Right kidney (tissue), 1 donor: ENCODE measurements at regions not wholly inside any gene's neighbourhood (a gene's known extent, or its start where the extent isn't known, plus 50 kb on each side); places are given as distances from the start of the nearest gene placed in this dataset.
"Not testable (repeated sequence)": the region's sequence is repeated elsewhere in the genome, so short reads cannot be mapped to it uniquely, and the experiment has no call there.

ENCODE experiments used
- DNase-seq: peaks from one replicate; pipeline ENCODE4 v3.0.0-alpha.2; 2016

GRCh38 chr4:149987330-149988086 lies 90.7 kb upstream of the DCLK2 start:
- peak; percentile 50 for DNase-seq

DNA sequence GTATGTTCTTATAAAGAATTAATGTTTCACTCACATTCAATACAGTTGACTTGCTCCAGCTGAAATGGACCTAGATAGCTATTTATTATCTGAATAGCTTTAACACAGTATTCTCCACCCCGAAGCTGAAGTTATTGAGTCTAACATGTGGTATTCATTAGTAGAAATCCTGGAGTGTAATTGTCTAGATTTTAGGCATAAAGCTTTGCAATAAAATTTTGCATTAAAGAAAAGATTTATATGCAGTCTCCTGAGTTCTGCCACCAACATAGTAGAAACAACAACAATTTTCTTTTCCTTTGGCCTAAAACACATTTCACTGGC lies 90.2 kb upstream of the DCLK2 start:
- DNase-seq = no peak

- DNase-seq = no peak
Observed at GRCh38 chr4:149993030-149993429, 85.2 kb upstream of the DCLK2 start.

DNA sequence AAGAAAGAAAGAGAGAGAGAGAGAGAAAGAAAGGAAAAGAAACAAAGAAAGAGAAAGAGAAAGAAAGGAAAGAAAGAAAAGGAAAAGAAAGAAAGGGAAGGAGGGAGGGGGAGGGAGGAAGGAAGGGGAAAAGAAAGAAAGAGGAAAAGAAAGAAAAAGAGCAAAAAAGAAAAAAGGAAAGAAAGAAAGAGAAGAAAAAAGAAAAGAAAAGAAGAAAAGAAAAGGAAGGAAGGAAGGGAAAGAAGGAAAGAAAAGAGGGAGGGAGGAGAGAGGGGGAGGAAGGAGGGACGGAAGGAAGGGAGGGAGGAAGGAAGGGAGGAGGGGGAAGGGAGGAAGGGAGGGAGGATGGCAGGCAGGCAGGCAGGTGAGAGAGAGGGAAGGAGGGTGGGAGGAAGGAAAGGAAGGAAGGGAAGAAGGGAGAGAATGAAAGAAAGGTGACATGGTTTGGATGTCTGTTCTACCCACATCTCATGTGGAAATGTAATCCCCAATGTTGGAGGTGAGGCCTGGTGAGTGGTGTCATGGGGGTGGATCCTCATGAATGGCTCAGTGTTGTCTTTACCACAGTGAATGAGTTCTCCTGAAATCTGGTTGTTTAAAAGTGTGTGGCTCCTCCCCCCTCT lies 83.0 kb upstream of the DCLK2 start:
- DNase-seq = no peak

GRCh38 chr4:149997881-149998421 lies 80.3 kb upstream of the DCLK2 start:
- no peak for DNase-seq

DNA sequence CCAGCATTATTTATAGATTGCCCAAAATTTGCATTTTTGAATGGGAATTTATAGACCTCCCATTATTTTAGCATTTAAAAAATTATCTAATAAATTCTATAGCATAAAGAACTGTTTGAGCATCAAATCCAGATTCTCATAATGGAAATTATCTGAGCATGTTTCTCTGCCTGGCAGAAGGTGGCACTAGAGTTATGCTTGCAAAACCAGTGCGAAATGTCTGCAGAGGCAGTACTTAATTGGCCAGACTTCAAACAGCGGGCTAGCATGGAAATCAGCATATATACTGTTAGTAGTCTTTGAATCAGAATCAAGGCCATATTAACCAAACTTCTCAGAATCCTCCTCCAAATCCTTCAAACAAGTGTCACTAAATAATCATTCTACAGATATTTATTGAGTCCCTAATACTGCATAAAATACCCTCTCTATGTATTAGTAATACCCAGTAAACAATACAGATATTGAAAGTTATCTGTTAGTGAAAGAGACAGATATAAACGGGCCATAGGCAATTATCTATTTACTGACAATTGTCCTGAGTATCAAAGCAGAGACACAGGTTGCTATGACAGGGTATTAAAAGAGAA lies 78.7 kb upstream of the DCLK2 start:
- no peak for DNase-seq

GRCh38 chr4:150001815-150002214 lies 76.4 kb upstream of the DCLK2 start:
- no peak for DNase-seq

- no peak for DNase-seq
Observed at GRCh38 chr4:150002561-150002960, 75.7 kb upstream of the DCLK2 start.

DNA sequence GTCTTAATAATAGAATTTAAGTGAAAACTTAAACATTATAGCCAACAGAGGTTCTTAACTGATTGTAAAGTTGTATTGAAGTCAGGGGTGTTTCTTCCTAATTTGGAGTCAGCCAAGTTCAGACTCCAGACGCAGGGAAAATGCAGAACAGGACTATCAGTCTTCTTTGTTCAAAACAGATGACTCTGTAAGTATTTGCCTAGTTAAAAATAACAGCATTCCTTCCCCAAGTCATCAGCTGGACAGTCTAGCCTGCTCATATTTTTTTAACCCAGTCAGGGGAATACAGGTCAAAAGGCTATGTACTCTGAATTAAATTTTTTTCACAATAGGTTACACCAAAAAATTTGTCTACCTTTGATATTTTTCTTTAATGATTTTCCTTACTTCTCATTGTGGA lies 73.8 kb upstream of the DCLK2 start:
- DNase-seq = no peak

GRCh38 chr4:150005537-150005936 lies 72.7 kb upstream of the DCLK2 start:
- no peak for DNase-seq

- DNase-seq = no peak
Observed at GRCh38 chr4:150006197-150006596, 72.0 kb upstream of the DCLK2 start.

- DNase-seq = no peak
Observed at GRCh38 chr4:150007512-150007911, 70.7 kb upstream of the DCLK2 start.

- DNase-seq = no peak
Observed at GRCh38 chr4:150008546-150008945, 69.7 kb upstream of the DCLK2 start.

DNA sequence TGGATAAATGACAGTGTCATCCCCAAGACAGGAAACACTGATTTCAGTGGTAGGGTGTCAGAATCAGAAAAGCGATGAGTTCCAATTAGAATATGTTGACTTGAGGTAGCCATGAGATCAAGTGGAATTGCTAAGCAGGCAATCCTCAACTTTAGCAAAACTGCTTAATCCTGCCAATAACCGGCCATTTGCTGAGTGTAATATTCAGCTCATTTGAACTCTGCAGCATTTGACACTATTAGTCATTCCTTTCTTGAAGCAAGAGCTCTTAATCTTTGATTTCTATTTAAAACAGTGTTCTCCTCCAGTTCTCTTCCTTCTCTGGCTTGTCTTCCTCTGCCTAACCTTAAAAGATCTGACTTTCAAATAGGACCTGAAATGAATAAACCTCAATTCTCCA lies 68.7 kb upstream of the DCLK2 start:
- DNase-seq = no peak

- DNase-seq = peak; percentile 26
Observed at GRCh38 chr4:150010525-150011126, 67.6 kb upstream of the DCLK2 start.

DNA sequence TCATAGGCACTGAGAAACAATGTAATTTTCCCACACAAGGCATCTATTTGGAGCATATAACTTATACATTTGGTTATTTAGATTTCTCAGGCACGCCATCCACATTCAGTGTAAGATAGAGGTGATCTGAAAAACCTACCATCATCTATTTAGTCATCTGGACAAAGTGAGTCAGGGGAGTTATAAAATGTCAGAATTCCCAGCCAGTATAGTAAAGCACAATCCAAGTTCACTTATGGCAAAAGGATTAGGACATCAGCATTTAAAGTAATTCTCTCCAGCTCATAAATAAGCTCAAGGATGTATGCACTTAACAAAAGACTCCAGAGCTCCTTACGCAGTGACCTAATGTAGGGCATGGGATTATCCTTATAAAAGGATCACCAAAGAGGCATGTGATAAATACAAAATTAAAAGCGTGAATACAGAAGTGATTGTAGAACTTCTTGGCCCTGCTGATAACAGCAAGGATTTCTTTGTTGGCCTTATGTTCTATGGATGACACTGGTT lies 65.3 kb upstream of the DCLK2 start:
- no peak for DNase-seq

DNA sequence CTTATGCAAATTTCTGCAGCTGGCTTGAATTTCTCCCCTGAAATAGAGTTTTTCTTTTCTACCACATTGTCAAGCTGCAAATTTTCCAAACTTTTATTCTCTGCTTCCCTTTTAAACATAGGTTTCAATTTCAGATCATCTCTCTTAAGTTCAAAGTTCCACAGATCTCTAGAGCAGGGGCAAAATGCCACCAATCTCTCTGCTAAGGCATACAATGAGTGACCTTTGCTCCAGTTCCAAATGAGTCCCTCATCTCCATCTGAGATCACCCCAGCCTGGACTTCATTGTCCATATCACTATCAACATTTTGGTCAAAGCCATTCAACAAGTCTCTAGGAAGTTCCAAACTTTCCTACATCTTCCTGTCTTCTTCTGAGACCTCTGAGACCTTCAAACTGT lies 62.3 kb upstream of the DCLK2 start:
- DNase-seq = not testable (repeated sequence)

DNA sequence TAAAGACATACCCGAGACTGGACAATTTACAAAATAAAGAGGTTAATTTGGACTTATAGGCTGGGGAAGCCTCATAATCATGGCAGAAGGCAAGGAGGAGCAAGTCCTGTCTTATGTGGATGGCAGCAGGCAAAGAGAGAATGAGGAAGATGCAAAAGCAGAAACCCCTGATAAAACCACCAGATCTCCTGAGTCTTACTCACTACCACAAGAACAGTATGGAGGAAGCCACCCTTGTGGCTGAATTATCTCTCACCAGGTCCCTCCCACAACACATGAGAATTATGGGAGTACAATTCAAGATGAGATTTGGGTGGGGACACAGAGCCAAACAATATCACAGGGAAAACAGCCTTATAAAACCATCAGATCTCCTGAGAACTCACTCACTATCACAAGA lies 61.6 kb upstream of the DCLK2 start:
- not testable (repeated sequence) for DNase-seq

DNA sequence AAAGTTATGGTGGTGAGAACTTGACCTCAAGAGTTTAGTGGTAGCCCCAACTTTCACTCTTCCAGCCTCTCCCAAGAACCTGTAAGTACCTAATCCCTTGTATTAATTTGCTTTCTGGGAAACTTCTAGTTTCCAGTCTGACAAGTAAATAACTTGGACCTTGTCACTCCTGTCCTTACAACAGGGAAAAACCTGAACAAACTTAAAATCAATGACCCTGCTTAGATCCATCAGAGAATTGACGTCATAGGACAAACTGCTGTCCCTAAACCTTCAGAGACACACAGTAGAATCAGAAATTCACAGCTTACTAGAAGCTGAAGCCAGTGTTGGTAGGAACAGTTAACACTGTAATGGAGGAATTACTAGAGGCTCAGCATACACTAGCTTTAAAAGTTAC lies 60.0 kb upstream of the DCLK2 start:
- no peak for DNase-seq

GRCh38 chr4:150021483-150021882 lies 56.8 kb upstream of the DCLK2 start:
- DNase-seq = no peak

DNA sequence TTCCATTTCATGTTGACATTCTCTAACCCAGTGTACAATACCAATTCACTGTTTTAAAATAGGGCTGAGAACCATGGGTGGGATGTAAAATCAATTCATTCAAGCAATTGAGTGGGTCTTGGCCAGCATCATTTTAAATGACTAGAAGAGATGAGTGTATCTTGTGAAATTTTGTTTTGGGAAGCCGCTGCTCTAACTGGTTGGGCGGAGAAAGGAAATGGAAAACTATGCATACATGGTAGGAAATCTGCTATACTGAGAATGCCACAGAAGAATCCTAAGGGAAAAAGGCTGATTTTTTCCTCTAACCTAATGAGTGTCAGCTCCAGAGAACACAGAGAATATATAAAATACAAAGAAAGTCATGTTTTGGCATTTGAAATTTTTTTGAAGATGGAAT lies 54.8 kb upstream of the DCLK2 start:
- DNase-seq = no peak

- not testable (repeated sequence) for DNase-seq
Observed at GRCh38 chr4:150026987-150027386, 51.3 kb upstream of the DCLK2 start.
